Panc1 (cell line): ENCODE measurements at regions not wholly inside any gene's neighbourhood (a gene's known extent, or its start where the extent isn't known, plus 50 kb on each side); places are given as distances from the start of the nearest gene placed in this dataset.

Experiments used
- ATAC-seq: fragments of 200-7000 bp; cut with Tn5 transposase; 2 replicates; pipeline ENCODE4 v1.9.1; 2020; ENCODE audit warnings: mild to moderate bottlenecking, moderate library complexity
- BruUV-seq: library from RNA; stranded (reverse); fragments of 400-500 nt; replicated peaks from 2 replicates; lab custom pipeline; 2021; lab: Mats Ljungman, UMichigan
- CTCF ChIA-PET: fragments of 300-600 bp; sonication (Branson Sonifier 250); formaldehyde crosslinking; loops from one replicate; lab custom pipeline; 2022; ENCODE audit warnings: antibody characterized with exemption; lab: Charles Lee
- POLR2A ChIA-PET: fragments of 300-600 bp; sonication (Branson Sonifier 250); formaldehyde crosslinking; loops from one replicate; lab custom pipeline; 2022; ENCODE audit warnings: antibody characterized with exemption; lab: Charles Lee
- DNase-seq: peaks from one replicate; pipeline ENCODE4 v3.0.0-alpha.2; 2010; ENCODE audit warnings: low read depth, low spot score
- H3K27ac ChIP-seq: 2 replicates; pipeline ENCODE4 v1.5.1; 2011; ENCODE audit warnings: mild to moderate bottlenecking, low read length, inconsistent platforms
- H3K27me3 ChIP-seq: fragments of 200-500 bp; sonication (Bioruptor generic); 2 replicates; pipeline ENCODE4 v1.6.0; 2014; ENCODE audit warnings: low read length, inconsistent platforms; ENCODE audit not compliant: control insufficient read depth, insufficient read depth
- H3K36me3 ChIP-seq: fragments of 200-500 bp; sonication (Bioruptor generic); 2 replicates; pipeline ENCODE4 v1.5.1; 2014; ENCODE audit warnings: inconsistent platforms, mild to moderate bottlenecking, low read length, moderate library complexity; ENCODE audit not compliant: control insufficient read depth, insufficient read depth
- H3K4me1 ChIP-seq: 2 replicates; pipeline ENCODE4 v1.5.1; 2011; ENCODE audit warnings: inconsistent platforms, mild to moderate bottlenecking, low read length, moderate library complexity; ENCODE audit not compliant: control insufficient read depth, insufficient read depth
- H3K4me3 ChIP-seq, 2 experiments: 2 replicates each; pipeline ENCODE4 v1.5.1; 2011 to 2012; ENCODE audit warnings: low read depth in 2 of 2, low read length in 2 of 2, mild to moderate bottlenecking in 2 of 2, inconsistent platforms in 1 of 2, moderate library complexity in 1 of 2
- H3K9me3 ChIP-seq: fragments of 200-500 bp; sonication (Bioruptor generic); 2 replicates; pipeline ENCODE4 v1.5.1; 2014; ENCODE audit warnings: low read depth, mild to moderate bottlenecking, inconsistent platforms, low read length, moderate library complexity; ENCODE audit not compliant: control insufficient read depth, insufficient read depth
- POLR2AphosphoS5 ChIP-seq: IDR thresholded peaks from 2 replicates; pipeline ENCODE4 v1.6.1; 2012; ENCODE audit warnings: mild to moderate bottlenecking, low read depth, low read length, moderate library complexity
- SIN3A ChIP-seq: IDR thresholded peaks from 2 replicates; pipeline ENCODE4 v1.6.1; 2012; ENCODE audit warnings: low read depth, mild to moderate bottlenecking, low read length, moderate library complexity, borderline replicate concordance; ENCODE audit not compliant: insufficient read depth
- TCF7L2 ChIP-seq: IDR thresholded peaks from 2 replicates; pipeline ENCODE4 v1.6.1; 2011; ENCODE audit warnings: mild to moderate bottlenecking, low read depth, low read length, inconsistent platforms
- in situ Hi-C: cut with HindIII; loops from 2 replicates; pipeline ENCODE4 v1.10.0; 2016; ENCODE audit warnings: low sequenced_read_pairs, low pct_unique_long_range_greater_than_20kb
- intact Hi-C: fragments of 100-400 bp; cut with micrococcal nuclease; formaldehyde crosslinking; loops from one replicate; pipeline ENCODE4 v1.10.0; 2022; ENCODE audit not compliant: unreplicated experiment
- TF ChIP-seq, protein P1 (sequence below): fragments of 450-650 bp; IDR thresholded peaks from 2 replicates; pipeline ENCODE4 v1.5.1; 2017; ENCODE audit warnings: mild to moderate bottlenecking
- TF ChIP-seq, protein P2 (sequence below), 2 experiments: IDR thresholded peaks; 2 replicates each; pipeline ENCODE4 v1.6.1; 2011 to 2012; ENCODE audit warnings: low read depth in 2 of 2, control low read depth in 1 of 2, low read length in 1 of 2, mild to moderate bottlenecking in 1 of 2, moderate library complexity in 1 of 2; ENCODE audit not compliant: insufficient read depth in 1 of 2

DNA sequence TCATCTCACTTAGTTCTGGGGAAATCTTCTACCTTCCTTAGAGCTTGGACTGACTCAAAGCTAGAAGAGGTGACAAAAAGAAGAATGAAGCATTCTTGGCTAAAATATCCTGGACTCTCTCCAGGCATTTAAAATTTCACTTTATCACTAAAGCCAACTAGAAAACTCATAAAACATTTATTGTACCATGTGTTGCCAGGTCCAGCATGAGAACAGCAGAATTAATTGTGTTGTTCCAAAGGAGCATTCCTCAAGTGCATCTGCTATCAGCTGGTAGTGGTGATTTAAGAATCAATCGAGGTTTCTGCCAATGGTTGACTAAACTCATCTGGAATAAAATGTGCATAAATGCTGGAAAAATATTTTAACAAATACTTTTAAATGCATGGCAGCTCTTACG is 147.3 kb upstream of the SSTR4 start:
- no peaks in the 10 kb centered on the region for H3K27me3 ChIP-seq
- ChIA-PET CTCF (no interaction called here), POLR2A (no interaction called here)
- no peaks in the 10 kb centered on the region for H3K36me3 ChIP-seq
- TF ChIP-seq SIN3A = no peak
- TF ChIP-seq POLR2AphosphoS5 = no peak
- TF ChIP-seq, protein P1, sequence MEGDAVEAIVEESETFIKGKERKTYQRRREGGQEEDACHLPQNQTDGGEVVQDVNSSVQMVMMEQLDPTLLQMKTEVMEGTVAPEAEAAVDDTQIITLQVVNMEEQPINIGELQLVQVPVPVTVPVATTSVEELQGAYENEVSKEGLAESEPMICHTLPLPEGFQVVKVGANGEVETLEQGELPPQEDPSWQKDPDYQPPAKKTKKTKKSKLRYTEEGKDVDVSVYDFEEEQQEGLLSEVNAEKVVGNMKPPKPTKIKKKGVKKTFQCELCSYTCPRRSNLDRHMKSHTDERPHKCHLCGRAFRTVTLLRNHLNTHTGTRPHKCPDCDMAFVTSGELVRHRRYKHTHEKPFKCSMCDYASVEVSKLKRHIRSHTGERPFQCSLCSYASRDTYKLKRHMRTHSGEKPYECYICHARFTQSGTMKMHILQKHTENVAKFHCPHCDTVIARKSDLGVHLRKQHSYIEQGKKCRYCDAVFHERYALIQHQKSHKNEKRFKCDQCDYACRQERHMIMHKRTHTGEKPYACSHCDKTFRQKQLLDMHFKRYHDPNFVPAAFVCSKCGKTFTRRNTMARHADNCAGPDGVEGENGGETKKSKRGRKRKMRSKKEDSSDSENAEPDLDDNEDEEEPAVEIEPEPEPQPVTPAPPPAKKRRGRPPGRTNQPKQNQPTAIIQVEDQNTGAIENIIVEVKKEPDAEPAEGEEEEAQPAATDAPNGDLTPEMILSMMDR = no peak
- TF ChIP-seq TCF7L2 = no peak
- TF ChIP-seq, protein P2, sequence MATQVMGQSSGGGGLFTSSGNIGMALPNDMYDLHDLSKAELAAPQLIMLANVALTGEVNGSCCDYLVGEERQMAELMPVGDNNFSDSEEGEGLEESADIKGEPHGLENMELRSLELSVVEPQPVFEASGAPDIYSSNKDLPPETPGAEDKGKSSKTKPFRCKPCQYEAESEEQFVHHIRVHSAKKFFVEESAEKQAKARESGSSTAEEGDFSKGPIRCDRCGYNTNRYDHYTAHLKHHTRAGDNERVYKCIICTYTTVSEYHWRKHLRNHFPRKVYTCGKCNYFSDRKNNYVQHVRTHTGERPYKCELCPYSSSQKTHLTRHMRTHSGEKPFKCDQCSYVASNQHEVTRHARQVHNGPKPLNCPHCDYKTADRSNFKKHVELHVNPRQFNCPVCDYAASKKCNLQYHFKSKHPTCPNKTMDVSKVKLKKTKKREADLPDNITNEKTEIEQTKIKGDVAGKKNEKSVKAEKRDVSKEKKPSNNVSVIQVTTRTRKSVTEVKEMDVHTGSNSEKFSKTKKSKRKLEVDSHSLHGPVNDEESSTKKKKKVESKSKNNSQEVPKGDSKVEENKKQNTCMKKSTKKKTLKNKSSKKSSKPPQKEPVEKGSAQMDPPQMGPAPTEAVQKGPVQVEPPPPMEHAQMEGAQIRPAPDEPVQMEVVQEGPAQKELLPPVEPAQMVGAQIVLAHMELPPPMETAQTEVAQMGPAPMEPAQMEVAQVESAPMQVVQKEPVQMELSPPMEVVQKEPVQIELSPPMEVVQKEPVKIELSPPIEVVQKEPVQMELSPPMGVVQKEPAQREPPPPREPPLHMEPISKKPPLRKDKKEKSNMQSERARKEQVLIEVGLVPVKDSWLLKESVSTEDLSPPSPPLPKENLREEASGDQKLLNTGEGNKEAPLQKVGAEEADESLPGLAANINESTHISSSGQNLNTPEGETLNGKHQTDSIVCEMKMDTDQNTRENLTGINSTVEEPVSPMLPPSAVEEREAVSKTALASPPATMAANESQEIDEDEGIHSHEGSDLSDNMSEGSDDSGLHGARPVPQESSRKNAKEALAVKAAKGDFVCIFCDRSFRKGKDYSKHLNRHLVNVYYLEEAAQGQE (IDR thresholded peaks at IDR 0.05; ENCODE audit: insufficient read depth in 1 of 2, low read depth in 2 of 2, low read length in 1 of 2) = no peak
- BruUV-seq = no TSS peak
- in situ Hi-C loops (no loop called here), intact Hi-C loops (no loop called here)
- no peaks in the 10 kb centered on the region for H3K4me1 ChIP-seq
- H3K27ac ChIP-seq = no peak overlapping the region
- H3K4me3 ChIP-seq = no peak overlapping the region
- DNase-seq (no peak), ATAC-seq (no peak)
- H3K9me3 ChIP-seq = no peaks in the 10 kb centered on the region

DNA sequence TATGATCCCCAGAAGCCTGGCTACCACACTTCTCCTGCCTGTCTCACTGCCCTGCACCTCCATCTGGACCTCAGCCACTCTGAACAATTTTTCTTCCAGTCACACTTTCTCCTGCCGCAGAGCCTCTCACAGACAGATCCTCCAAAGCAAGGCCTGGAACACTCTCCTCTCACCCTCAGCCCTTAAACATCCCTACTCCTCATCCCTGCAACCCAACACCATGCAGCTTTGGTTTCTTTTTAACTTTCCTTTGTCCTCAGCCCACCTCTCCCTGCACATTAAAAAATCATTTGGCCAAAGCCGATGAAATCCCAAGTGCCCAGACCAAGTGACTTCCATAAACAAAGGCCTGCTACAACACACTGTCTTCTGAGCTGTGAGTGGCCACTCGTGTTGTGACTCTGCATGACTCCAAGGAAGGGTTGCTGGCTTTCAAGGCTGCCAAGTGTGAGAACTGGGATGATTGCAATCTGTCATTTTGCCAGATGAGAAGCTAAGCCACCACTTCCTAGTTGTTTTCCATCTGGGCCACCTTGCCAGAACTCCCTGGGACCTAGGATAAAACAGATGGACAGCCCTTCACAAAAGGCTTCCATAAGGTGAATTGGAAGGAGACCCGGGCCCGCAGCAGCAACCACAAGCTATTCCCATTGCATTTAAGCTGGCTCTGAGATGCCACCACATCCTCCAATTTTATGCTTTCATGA is 144.4 kb upstream of the SSTR4 start:
- no peak overlapping the region for H3K4me3 ChIP-seq
- no peaks in the 10 kb centered on the region for H3K36me3 ChIP-seq
- BruUV-seq = no TSS peak
- no peak for ATAC-seq
- no peak for DNase-seq
- CTCF ChIA-PET = no interaction called here
- in situ Hi-C loops (no loop called here), intact Hi-C loops (no loop called here)
- no peaks in the 10 kb centered on the region for H3K27me3 ChIP-seq
- no peaks in the 10 kb centered on the region for H3K4me1 ChIP-seq
- TF ChIP-seq, protein P1 = no peak
- TF ChIP-seq SIN3A (no peak), POLR2AphosphoS5 (no peak), TCF7L2 (no peak)
- TF ChIP-seq, protein P2 (IDR thresholded peaks at IDR 0.05; ENCODE audit: insufficient read depth in 1 of 2, low read depth in 2 of 2, low read length in 1 of 2) = no peak
- H3K9me3 ChIP-seq = no peaks in the 10 kb centered on the region
- H3K27ac ChIP-seq = no peak overlapping the region
- POLR2A ChIA-PET = no interaction called here
